ENCODE measurements at regions not wholly inside any gene's neighbourhood (a gene's known extent, or its start where the extent isn't known, plus 50 kb on each side); places are given as distances from the start of the nearest gene placed in this dataset.

DNA sequence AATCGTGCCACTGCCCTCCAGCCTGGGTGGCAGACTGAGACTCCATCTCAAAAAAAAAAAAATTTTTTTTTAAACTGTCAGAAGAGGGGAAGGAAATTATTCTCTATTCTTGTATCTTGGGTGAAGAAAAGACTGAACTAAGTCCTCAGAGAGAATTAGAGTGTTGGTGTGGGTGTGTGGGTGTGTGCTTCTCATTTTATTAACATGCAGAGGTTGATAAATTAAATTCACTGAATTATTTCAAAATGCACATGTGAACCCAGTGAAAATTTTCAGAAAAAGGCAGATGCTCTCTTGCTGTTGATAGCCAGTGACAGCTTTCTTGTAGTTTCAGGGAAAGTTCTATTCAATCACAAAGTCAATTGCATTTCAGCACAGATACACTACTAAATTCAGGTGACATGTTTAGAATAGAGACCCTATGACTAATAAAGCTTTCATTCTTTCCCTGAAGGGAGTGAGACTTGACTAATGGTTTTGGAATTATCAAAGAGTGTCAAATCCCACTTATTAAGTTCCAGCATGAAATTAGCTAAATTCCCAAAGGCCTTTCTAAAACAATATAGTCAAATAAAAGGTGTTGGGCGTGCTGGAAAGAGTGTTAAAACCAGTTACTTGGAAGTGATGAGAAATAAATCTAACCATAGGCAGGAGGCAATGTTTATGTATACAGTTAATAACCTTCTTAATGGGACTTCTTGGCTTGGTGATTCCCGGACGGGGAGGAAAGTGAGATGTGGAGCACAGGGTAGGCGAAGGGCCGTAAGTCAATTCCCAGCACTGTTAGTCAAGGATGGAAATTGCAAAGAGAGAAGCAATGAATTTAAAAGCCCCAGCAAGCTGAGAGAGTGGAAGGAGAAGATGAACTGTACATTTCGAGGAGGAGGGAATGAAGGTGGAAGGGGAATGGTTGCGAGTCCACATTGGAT is 103.2 kb upstream of the SPATA31D4 start:
- FAIRE-seq (no peak), ATAC-seq (no peak), DNase-seq (ENCODE audit: low read depth, low spot score) (no peak)
- WGBS (ENCODE audit: insufficient coverage, insufficient replicate concordance, low lambda C conversion rate, missing lambda C conversion rate) = 50% methylated on average over 8 of the region's 8 CpGs
- Histone ChIP-seq H3K36me3 (ENCODE audit: control insufficient read depth in 2 of 2, insufficient read depth in 2 of 2, low read length in 1 of 2) (no peaks in the 10 kb centered on the region), H3K4me2 (ENCODE audit: control insufficient read depth, insufficient read depth) (no peak overlapping the region), H3K9me3 (replicated peaks; ENCODE audit: control insufficient read depth, insufficient read depth, low read length) (no peaks in the 10 kb centered on the region), H3K27me3 (replicated peaks in 1 of 2; ENCODE audit: control insufficient read depth in 2 of 2, insufficient read depth in 2 of 2, low read length in 1 of 2) (no peaks in the 10 kb centered on the region), H4K20me1 (ENCODE audit: control insufficient read depth, insufficient read depth) (no peaks in the 10 kb centered on the region), H3K4me1 (ENCODE audit: control insufficient read depth, insufficient read depth, low read length) (no peaks in the 10 kb centered on the region), H2AFZ (ENCODE audit: control insufficient read depth, low read depth, low read length) (no peak overlapping the region), H3K4me3 (no peak overlapping the region), H3K79me2 (ENCODE audit: control insufficient read depth, insufficient read depth, low read length) (no peaks in the 10 kb centered on the region), H3K27ac (ENCODE audit: control insufficient read depth, insufficient read depth) (no peak overlapping the region), H3K9ac (ENCODE audit: control insufficient read depth, insufficient read depth, low read length) (no peak overlapping the region)
- in situ Hi-C loops (cut with MboI) = no loop called here
- SMC1A ChIA-PET (ENCODE audit: uncharacterized antibody, unreplicated experiment) = no interaction called here
- CTCF ChIA-PET = interaction anchor here (0.5 kb wide), 1 partner anchor 22 kb away, joined by 3 read pairs; no protein-coding TSS in a partner anchor
- no TSS peak for BruUV-seq (replicated peaks)
- intact Hi-C loops (cut with micrococcal nuclease; ENCODE audit: unreplicated experiment) = no loop called here
- RAD21 ChIA-PET (ENCODE audit: unreplicated experiment) = no interaction called here
- TF ChIP-seq BACH1 (IDR thresholded peaks at IDR 0.05; ENCODE audit: borderline replicate concordance) = no peak
- POLR2A ChIA-PET = no interaction called here

DNA sequence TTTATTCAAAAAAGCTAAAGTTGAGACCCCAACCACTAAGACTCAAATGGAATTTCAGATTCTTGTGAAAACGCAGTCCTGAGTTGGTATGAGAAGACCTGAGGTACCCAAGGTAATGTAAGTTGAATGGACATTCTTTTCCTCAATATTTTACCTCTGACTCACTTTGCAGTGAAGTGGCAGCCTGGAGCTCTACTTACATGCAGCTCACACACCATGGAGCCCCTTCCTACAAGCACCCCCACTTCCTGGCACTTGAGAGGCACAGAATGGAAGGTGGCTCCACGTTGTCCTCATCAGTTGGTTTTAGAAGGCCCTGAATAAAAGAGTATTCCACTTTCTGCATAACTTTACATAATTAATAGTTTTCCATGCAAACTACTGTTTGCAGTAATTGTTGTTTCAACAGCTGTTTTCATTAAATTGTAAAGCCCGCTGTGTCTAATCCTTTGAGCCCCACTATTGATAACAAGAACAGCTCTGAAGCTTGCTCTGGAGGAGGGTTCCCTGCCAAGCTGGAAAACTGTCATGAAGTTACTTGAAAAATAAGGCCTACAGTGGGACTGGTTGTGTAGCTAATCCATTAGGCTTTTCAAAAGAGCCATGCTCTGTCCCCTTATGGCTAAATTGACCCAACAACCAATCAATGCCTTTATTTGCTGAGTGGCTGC is 102.2 kb upstream of the SPATA31D4 start:
- no peaks in the 10 kb centered on the region for H4K20me1 ChIP-seq (ENCODE audit: control insufficient read depth, insufficient read depth)
- H3K36me3 ChIP-seq (ENCODE audit: control insufficient read depth in 2 of 2, insufficient read depth in 2 of 2, low read length in 1 of 2) = no peaks in the 10 kb centered on the region
- H3K27ac ChIP-seq (ENCODE audit: control insufficient read depth, insufficient read depth) = no peak overlapping the region
- ATAC-seq (no peak), FAIRE-seq (no peak), DNase-seq (ENCODE audit: low read depth, low spot score) (no peak)
- H3K27me3 ChIP-seq (replicated peaks in 1 of 2; ENCODE audit: control insufficient read depth in 2 of 2, insufficient read depth in 2 of 2, low read length in 1 of 2) = no peaks in the 10 kb centered on the region
- RAD21 ChIA-PET (ENCODE audit: unreplicated experiment) = no interaction called here
- intact Hi-C loops (cut with micrococcal nuclease; ENCODE audit: unreplicated experiment) (no loop called here), in situ Hi-C loops (cut with MboI) (no loop called here)
- H3K4me3 ChIP-seq = no peak overlapping the region
- no peaks in the 10 kb centered on the region for H3K4me1 ChIP-seq (ENCODE audit: control insufficient read depth, insufficient read depth, low read length)
- no TSS peak for BruUV-seq (replicated peaks)
- POLR2A ChIA-PET = no interaction called here
- H3K4me2 ChIP-seq (ENCODE audit: control insufficient read depth, insufficient read depth) = no peak overlapping the region
- 24% methylated on average over 3 of the region's 3 CpGs for WGBS (ENCODE audit: insufficient coverage, insufficient replicate concordance, low lambda C conversion rate, missing lambda C conversion rate)
- CTCF ChIA-PET = no interaction called here
- H3K9ac ChIP-seq (ENCODE audit: control insufficient read depth, insufficient read depth, low read length) = no peak overlapping the region
- SMC1A ChIA-PET (ENCODE audit: uncharacterized antibody, unreplicated experiment) = no interaction called here
- no peak for TF ChIP-seq SIN3A (IDR thresholded peaks at IDR 0.05; ENCODE audit: low read depth, low read length)
- no peak for TF ChIP-seq JUNB (IDR thresholded peaks at IDR 0.05)
- TF ChIP-seq ASH2L (IDR thresholded peaks at IDR 0.05; ENCODE audit: borderline replicate concordance, low read depth) = no peak
- H3K9me3 ChIP-seq (replicated peaks; ENCODE audit: control insufficient read depth, insufficient read depth, low read length) = no peaks in the 10 kb centered on the region
- no peak overlapping the region for H2AFZ ChIP-seq (ENCODE audit: control insufficient read depth, low read depth, low read length)
- H3K79me2 ChIP-seq (ENCODE audit: control insufficient read depth, insufficient read depth, low read length) = no peaks in the 10 kb centered on the region
